Activated naive CD4-positive, alpha-beta T cell treated with Interleukin-2 at 50 U/mL for 16 hours (primary cell): ENCODE measurements at regions not wholly inside any gene's neighbourhood (a gene's known extent, or its start where the extent isn't known, plus 50 kb on each side); places are given as distances from the start of the nearest gene placed in this dataset.
"Not testable (repeated sequence)": the region's sequence is repeated elsewhere in the genome, so short reads cannot be mapped to it uniquely, and the experiment has no call there.

Experiments
- DNase-seq: peaks from one replicate; pipeline ENCODE4 v3.0.0-alpha.2; 2020

- no peak for DNase-seq
Measured at GRCh38 chr3:87867001-87867400, 191.8 kb downstream of the CGGBP1 start.

- DNase-seq, result no peak
Measured at GRCh38 chr3:87856126-87856525, 202.7 kb downstream of the CGGBP1 start.

- no peak for DNase-seq
Measured at GRCh38 chr3:87855616-87856015, 203.2 kb downstream of the CGGBP1 start.

- DNase-seq, result no peak
Measured at GRCh38 chr3:87855211-87855610, 203.6 kb downstream of the CGGBP1 start.

- no peak for DNase-seq
Measured at GRCh38 chr3:87848003-87848402, 210.8 kb downstream of the CGGBP1 start.

- DNase-seq, result no peak
Measured at GRCh38 chr3:87837076-87837475, 221.7 kb downstream of the CGGBP1 start.

- DNase-seq, result no peak
Measured at GRCh38 chr3:87836026-87836425, 222.8 kb downstream of the CGGBP1 start.

GRCh38 chr3:87835236-87835635 lies 223.6 kb downstream of the CGGBP1 start:
- DNase-seq, result no peak

- DNase-seq, result no peak
Measured at GRCh38 chr3:87834327-87834726, 224.5 kb downstream of the CGGBP1 start.

GRCh38 chr3:87833039-87833377 lies 225.8 kb downstream of the CGGBP1 start:
- no peak for DNase-seq

GRCh38 chr3:87828046-87828445 lies 230.8 kb downstream of the CGGBP1 start:
- no peak for DNase-seq

- no peak for DNase-seq
Measured at GRCh38 chr3:87822563-87822962, 236.2 kb downstream of the CGGBP1 start.

GRCh38 chr3:87813503-87813902 lies 245.3 kb downstream of the CGGBP1 start:
- DNase-seq, result not testable (repeated sequence)

- no peak for DNase-seq
Measured at GRCh38 chr3:87811953-87812352, 246.9 kb downstream of the CGGBP1 start.

- DNase-seq, result no peak
Measured at GRCh38 chr3:87810452-87811016, 248.3 kb downstream of the CGGBP1 start.

- no peak for DNase-seq
Measured at GRCh38 chr3:87805670-87806069, 253.1 kb downstream of the CGGBP1 start.

- no peak for DNase-seq
Measured at GRCh38 chr3:87801409-87801808, 257.4 kb downstream of the CGGBP1 start.

GRCh38 chr3:87800516-87800915 lies 258.3 kb downstream of the CGGBP1 start:
- no peak for DNase-seq

GRCh38 chr3:87798567-87798947 lies 260.2 kb downstream of the CGGBP1 start:
- DNase-seq, result no peak

GRCh38 chr3:87797872-87798566 lies 260.8 kb downstream of the CGGBP1 start:
- no peak for DNase-seq

GRCh38 chr3:87796843-87797185 lies 262.0 kb downstream of the CGGBP1 start:
- DNase-seq, result no peak

- DNase-seq, result no peak
Measured at GRCh38 chr3:87796137-87796842, 262.5 kb downstream of the CGGBP1 start.

GRCh38 chr3:87795701-87796100 lies 263.1 kb downstream of the CGGBP1 start:
- DNase-seq, result no peak

GRCh38 chr3:87793337-87793877 lies 265.4 kb downstream of the CGGBP1 start:
- DNase-seq, result no peak
